ENCODE measurements at regions not wholly inside any gene's neighbourhood (a gene's known extent, or its start where the extent isn't known, plus 50 kb on each side); places are given as distances from the start of the nearest gene placed in this dataset.
"Not testable (repeated sequence)": the region's sequence is repeated elsewhere in the genome, so short reads cannot be mapped to it uniquely, and the experiment has no call there.

DNA sequence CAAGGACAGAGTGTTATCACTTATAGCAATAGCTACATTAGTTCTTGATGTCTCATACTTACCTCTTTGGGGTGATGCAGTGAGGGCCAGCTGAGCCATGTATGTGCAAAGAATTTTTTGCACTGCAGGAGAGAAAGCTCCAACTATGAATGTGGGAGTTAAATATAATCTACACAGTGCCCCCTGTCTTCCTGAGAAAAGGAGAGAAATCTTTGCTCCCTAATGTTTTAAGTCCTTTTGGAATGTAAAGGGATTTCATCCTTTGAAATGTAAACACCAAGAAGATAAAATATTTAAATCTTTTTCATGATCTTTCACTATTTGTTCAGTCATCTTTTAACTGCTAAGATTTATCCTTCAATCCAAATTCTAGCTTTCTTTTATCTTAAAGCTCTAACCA is 822.1 kb downstream of the TENT5A start:
- no peak for DNase-seq
- no peaks in the 10 kb centered on the region for H3K27me3 Mint-ChIP-seq
- no peaks in the 10 kb centered on the region for H3K4me1 Mint-ChIP-seq (ENCODE audit: low read depth)
- peaks cover 12% of the 10 kb centered on the region for H3K9me3 Mint-ChIP-seq
- H3K36me3 Mint-ChIP-seq (ENCODE audit: low read depth), result no peaks in the 10 kb centered on the region
- H3K27ac Mint-ChIP-seq, result no peak overlapping the region
- no peak overlapping the region for H3K4me3 Mint-ChIP-seq

- Mint-ChIP-seq H3K27ac (no peak overlapping the region), H3K36me3 (ENCODE audit: low read depth) (no peaks in the 10 kb centered on the region), H3K4me3 (no peak overlapping the region), H3K9me3 (peaks cover 4% of the 10 kb centered on the region), H3K4me1 (ENCODE audit: low read depth) (no peaks in the 10 kb centered on the region), H3K27me3 (no peaks in the 10 kb centered on the region)
- DNase-seq, result no peak
These were observed 817.3 kb downstream of the BCKDHB start for GRCh38 chr6:80923816-80924215.

GRCh38 chr6:80922916-80923455 is 816.5 kb downstream of the BCKDHB start:
- no peaks in the 10 kb centered on the region for H3K27me3 Mint-ChIP-seq
- peaks cover 4% of the 10 kb centered on the region for H3K9me3 Mint-ChIP-seq
- H3K4me3 Mint-ChIP-seq, result no peak overlapping the region
- no peak for DNase-seq
- H3K4me1 Mint-ChIP-seq (ENCODE audit: low read depth), result no peaks in the 10 kb centered on the region
- no peak overlapping the region for H3K27ac Mint-ChIP-seq
- no peaks in the 10 kb centered on the region for H3K36me3 Mint-ChIP-seq (ENCODE audit: low read depth)

DNA sequence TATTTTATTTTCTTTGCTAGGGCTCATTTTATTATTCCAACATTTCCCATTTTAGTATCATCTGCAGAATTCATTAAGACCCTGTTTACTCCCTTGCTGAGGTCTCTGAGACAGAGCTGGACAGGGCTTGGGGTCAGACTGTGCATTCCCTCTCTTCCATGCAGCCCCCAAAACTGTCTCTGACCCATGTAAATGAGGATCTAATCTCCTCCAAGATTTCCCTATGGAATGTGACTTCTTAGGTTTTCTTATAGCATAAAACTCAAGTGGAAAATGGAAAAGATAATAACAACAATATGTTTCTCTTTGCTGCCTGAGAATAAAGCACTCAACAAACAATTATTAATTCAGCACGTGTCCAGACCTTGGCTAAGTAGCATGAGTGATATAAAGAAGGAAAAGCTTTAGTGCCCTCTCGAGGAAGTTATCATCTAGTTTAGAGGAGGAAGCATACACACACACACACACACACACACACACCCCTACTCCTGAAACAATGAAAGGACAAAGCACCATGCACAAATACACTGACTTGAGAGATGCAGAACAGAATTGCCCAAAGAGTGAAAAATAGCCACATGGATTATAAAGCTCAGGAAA is 815.5 kb downstream of the BCKDHB start:
- H3K27ac Mint-ChIP-seq, result no peak overlapping the region

GRCh38 chr6:80907831-80908230 is 801.4 kb downstream of the BCKDHB start:
- no peak overlapping the region for H3K27ac Mint-ChIP-seq
- no peaks in the 10 kb centered on the region for H3K4me1 Mint-ChIP-seq (ENCODE audit: low read depth)
- no peak for DNase-seq
- H3K4me3 Mint-ChIP-seq, result no peak overlapping the region
- peaks cover 5% of the 10 kb centered on the region for H3K9me3 Mint-ChIP-seq
- H3K36me3 Mint-ChIP-seq (ENCODE audit: low read depth), result no peaks in the 10 kb centered on the region
- no peaks in the 10 kb centered on the region for H3K27me3 Mint-ChIP-seq

More for the DNA sequence above, 815.5 kb downstream of the BCKDHB start:
- no peaks in the 10 kb centered on the region for H3K4me1 Mint-ChIP-seq (ENCODE audit: low read depth)
- H3K9me3 Mint-ChIP-seq, result no peaks in the 10 kb centered on the region
- no peak overlapping the region for H3K4me3 Mint-ChIP-seq
- H3K36me3 Mint-ChIP-seq (ENCODE audit: low read depth), result no peaks in the 10 kb centered on the region
- no peak for DNase-seq
- no peaks in the 10 kb centered on the region for H3K27me3 Mint-ChIP-seq

DNA sequence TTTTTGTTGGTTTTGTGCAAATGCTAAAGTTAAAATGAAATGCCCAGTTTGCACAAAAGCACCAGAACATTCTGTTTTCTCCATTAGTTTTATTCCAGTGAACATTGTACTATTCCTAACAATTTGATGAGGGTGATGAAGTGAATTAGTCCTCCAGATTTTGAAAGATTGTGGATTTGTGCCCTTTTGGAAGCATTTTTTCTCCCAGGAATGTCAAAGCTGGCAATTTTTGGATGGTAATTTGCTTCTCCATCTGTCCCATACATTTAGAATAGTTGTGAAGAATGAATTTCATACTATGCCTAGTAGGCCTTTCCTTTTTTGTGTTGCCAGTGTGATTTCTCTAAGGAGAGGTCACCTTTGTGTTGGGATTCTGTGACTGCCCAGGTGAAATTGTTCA is 797.2 kb downstream of the BCKDHB start:
- Mint-ChIP-seq H3K36me3 (ENCODE audit: low read depth) (no peaks in the 10 kb centered on the region), H3K4me1 (ENCODE audit: low read depth) (no peaks in the 10 kb centered on the region)

GRCh38 chr6:80886475-80886874 is 780.0 kb downstream of the BCKDHB start:
- no peak for DNase-seq
- Mint-ChIP-seq H3K4me1 (ENCODE audit: low read depth) (no peaks in the 10 kb centered on the region), H3K36me3 (ENCODE audit: low read depth) (no peaks in the 10 kb centered on the region), H3K27me3 (no peaks in the 10 kb centered on the region), H3K27ac (no peak overlapping the region), H3K9me3 (peaks cover 3% of the 10 kb centered on the region), H3K4me3 (no peak overlapping the region)

More for the DNA sequence above, 797.2 kb downstream of the BCKDHB start:
- no peak for DNase-seq
- H3K27me3 Mint-ChIP-seq, result no peaks in the 10 kb centered on the region
- H3K27ac Mint-ChIP-seq, result no peak overlapping the region
- H3K9me3 Mint-ChIP-seq, result peaks cover 10% of the 10 kb centered on the region
- no peak overlapping the region for H3K4me3 Mint-ChIP-seq

DNA sequence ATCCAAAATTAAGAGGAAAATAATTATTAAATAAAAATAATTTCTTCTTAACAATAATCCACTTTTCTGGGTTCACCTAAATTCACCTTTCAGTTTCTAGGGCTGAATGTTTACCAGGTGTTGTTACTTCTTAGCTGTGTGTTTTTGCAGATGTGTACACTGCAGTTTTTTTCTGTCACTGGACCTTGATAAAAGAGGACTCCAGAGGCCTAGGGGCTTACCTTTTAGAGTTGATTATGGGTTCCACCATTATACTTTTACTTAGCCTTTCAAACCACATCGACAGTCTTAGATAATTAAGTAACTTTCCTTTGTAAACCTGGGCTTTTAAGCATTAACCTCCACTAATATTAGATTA is 766.5 kb downstream of the BCKDHB start:
- H3K36me3 Mint-ChIP-seq (ENCODE audit: low read depth), result no peaks in the 10 kb centered on the region
- H3K4me3 Mint-ChIP-seq, result no peak overlapping the region
- no peaks in the 10 kb centered on the region for H3K4me1 Mint-ChIP-seq (ENCODE audit: low read depth)
- no peak for DNase-seq
- no peaks in the 10 kb centered on the region for H3K27me3 Mint-ChIP-seq
- H3K27ac Mint-ChIP-seq, result no peak overlapping the region
- H3K9me3 Mint-ChIP-seq, result peaks cover 11% of the 10 kb centered on the region

DNA sequence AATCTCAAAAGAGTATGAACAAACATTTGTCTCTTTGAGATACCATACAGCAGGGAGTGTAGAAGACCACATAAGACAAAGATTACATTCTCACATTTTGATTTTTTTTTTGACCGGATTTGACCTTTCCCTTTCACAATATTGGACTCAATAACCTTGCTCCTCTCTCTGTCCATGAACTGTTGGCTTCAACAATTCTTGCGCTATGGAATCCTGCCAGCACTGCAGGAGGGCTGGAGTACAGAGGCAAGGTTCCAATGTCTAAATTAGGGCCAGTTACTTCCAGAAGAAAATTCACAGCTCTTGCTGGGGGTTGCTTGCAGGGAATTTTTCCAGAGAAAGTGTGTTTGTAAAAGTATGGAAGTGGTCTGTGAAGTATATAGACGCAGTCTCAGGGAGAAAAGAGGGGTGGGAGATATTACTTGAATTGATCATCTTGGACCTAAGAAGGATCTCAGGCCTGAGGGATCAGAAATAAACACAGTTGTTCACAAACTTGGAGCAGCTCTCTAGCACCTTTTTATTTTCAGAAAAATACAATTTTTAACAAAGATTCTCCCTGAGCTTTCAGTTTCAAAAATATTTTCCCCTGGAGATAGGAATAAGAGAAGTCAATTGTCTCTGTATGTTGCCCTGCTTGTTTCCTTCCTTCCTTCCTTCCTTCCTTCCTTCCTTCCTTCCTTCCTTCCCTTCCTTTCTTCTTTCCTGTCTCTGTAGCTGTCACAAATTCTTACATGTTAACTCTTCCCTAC is 765.9 kb downstream of the BCKDHB start:
- Mint-ChIP-seq H3K27ac (no peak overlapping the region), H3K4me3 (no peak overlapping the region), H3K36me3 (ENCODE audit: low read depth) (no peaks in the 10 kb centered on the region), H3K4me1 (ENCODE audit: low read depth) (no peaks in the 10 kb centered on the region), H3K9me3 (peaks cover 13% of the 10 kb centered on the region), H3K27me3 (no peaks in the 10 kb centered on the region)
- no peak for DNase-seq

DNA sequence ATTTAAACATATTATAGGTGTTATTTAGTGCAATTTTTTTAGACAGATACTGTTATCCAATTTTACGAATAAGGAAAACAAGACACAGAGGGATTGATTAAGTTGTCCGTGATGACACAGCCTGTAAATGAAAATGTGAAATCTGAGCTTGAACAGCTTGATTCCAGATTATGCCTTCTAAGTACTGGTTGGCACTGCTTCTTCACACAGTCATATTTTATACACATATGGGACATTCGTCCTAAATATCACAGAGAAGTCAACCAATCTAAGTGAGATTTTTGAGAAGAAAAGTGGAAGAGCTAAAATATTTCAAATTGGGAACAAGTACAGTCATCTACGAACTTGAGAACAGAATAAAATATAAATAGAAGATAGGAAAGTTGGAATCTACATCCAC is 756.3 kb downstream of the BCKDHB start:
- Mint-ChIP-seq H3K27ac (no peak overlapping the region), H3K4me3 (no peak overlapping the region)

DNA sequence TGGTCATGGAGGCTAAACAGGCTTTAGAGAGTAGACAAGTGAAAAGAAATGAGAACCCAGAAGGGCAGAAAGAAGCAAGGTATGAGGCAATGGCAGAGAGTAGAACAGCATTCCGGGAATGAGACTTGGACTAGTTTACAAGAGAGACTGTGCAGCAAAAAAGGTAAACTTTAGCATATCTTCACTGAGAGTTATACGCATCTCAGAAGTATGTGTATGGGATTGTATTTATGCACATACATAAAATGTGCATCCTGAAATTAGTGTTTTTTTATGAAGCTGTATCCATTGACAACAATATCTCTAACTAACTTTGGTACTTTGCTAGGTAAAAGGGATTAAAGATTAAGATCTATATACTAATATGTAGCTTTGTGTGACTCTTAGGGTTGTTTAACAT is 753.6 kb downstream of the BCKDHB start:
- H3K4me3 Mint-ChIP-seq, result no peak overlapping the region
- peaks cover 4% of the 10 kb centered on the region for H3K9me3 Mint-ChIP-seq
- no peaks in the 10 kb centered on the region for H3K27me3 Mint-ChIP-seq
- no peaks in the 10 kb centered on the region for H3K4me1 Mint-ChIP-seq (ENCODE audit: low read depth)
- no peaks in the 10 kb centered on the region for H3K36me3 Mint-ChIP-seq (ENCODE audit: low read depth)
- H3K27ac Mint-ChIP-seq, result no peak overlapping the region
- no peak for DNase-seq

More for the DNA sequence above, 756.3 kb downstream of the BCKDHB start:
- Mint-ChIP-seq H3K36me3 (ENCODE audit: low read depth) (no peaks in the 10 kb centered on the region), H3K4me1 (ENCODE audit: low read depth) (no peaks in the 10 kb centered on the region), H3K27me3 (no peaks in the 10 kb centered on the region), H3K9me3 (peaks cover 9% of the 10 kb centered on the region)
- DNase-seq, result no peak

DNA sequence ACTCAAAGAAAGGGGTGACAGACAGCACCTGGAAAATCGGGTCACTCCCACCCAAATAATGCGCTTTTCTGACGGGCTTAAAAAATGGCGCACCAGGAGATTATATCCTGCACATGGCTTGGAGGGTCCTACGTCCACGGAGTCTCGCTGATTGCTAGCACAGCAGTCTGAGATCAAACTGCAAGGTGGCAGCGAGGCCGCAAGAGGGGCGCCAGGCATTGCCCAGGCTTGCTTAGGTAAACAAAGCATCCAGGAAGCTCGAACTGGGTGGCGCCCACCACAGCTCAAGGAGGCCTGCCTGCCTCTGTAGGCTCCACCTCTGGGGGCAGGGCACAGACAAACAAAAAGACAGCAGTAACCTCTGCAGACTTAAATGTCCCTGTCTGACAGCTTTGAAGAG is 741.5 kb downstream of the BCKDHB start:
- not testable (repeated sequence) for DNase-seq; H3K27ac Mint-ChIP-seq; H3K4me3 Mint-ChIP-seq; H3K27me3 Mint-ChIP-seq; H3K4me1 Mint-ChIP-seq (ENCODE audit: low read depth); H3K36me3 Mint-ChIP-seq (ENCODE audit: low read depth)
- peaks cover 28% of the 10 kb centered on the region for H3K9me3 Mint-ChIP-seq

- Mint-ChIP-seq H3K4me1 (ENCODE audit: low read depth) (no peaks in the 10 kb centered on the region), H3K27ac (no peak overlapping the region), H3K27me3 (no peaks in the 10 kb centered on the region), H3K4me3 (no peak overlapping the region), H3K9me3 (peaks cover 8% of the 10 kb centered on the region), H3K36me3 (ENCODE audit: low read depth) (no peaks in the 10 kb centered on the region)
- no peak for DNase-seq
These were observed 725.9 kb downstream of the BCKDHB start for GRCh38 chr6:80832337-80832736.

DNA sequence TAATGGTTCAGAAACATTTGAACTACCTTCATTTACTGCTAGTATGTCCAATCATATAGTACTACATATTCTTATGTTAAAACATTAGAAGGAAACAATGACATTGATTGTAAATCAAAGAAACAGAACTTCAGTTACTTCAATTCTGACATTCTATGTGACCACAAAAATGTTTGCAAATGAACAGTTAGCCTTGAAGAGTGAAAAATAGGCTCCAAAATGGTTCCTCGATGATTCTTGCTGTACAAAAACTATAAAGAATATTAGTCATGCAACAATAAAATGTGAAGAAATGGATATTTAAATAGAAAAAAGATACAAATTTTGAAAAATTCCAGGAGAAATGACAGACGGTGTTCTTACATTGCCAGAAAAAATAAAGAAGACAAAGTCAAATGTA is 686.9 kb downstream of the BCKDHB start:
- Mint-ChIP-seq H3K4me1 (ENCODE audit: low read depth) (no peaks in the 10 kb centered on the region), H3K27ac (no peak overlapping the region), H3K36me3 (ENCODE audit: low read depth) (no peaks in the 10 kb centered on the region), H3K27me3 (no peaks in the 10 kb centered on the region), H3K4me3 (no peak overlapping the region), H3K9me3 (peaks cover 4% of the 10 kb centered on the region)
- DNase-seq, result no peak

- Mint-ChIP-seq H3K36me3 (ENCODE audit: low read depth) (no peaks in the 10 kb centered on the region), H3K27ac (no peak overlapping the region), H3K4me3 (no peak overlapping the region), H3K4me1 (ENCODE audit: low read depth) (no peaks in the 10 kb centered on the region), H3K27me3 (no peaks in the 10 kb centered on the region), H3K9me3 (peaks cover 3% of the 10 kb centered on the region)
- DNase-seq, result no peak
These were observed 685.7 kb downstream of the BCKDHB start for GRCh38 chr6:80792151-80792550.

All from activated T-cell treated with anti-CD3 and anti-CD28 coated beads, Interleukin-2, amount 50 U/mL, for 24 hours (primary cell).